PC-3 (cell line): ENCODE measurements at regions not wholly inside any gene's neighbourhood (a gene's known extent, or its start where the extent isn't known, plus 50 kb on each side); places are given as distances from the start of the nearest gene placed in this dataset.

Experiments
- ATAC-seq: fragments of 200-7000 bp; cut with Tn5 transposase; 2 replicates; pipeline ENCODE4 v1.9.1; 2020; ENCODE audit warnings: mild to moderate bottlenecking, moderate library complexity
- BruUV-seq: library from RNA; stranded (reverse); fragments of 400-500 nt; replicated peaks from 2 replicates; lab custom pipeline; 2021; lab: Mats Ljungman, UMichigan
- CTCF ChIA-PET: fragments of 300-600 bp; sonication (Branson Sonifier 250); formaldehyde crosslinking; loops from one replicate; lab custom pipeline; 2022; ENCODE audit warnings: antibody characterized with exemption; lab: Charles Lee
- POLR2A ChIA-PET: fragments of 300-600 bp; sonication (Branson Sonifier 250); formaldehyde crosslinking; loops from one replicate; lab custom pipeline; 2022; ENCODE audit warnings: antibody characterized with exemption; ENCODE audit not compliant: unreplicated experiment; lab: Charles Lee
- DNase-seq: peaks from one replicate; pipeline ENCODE4 v3.0.0-alpha.2; 2015
- H2AFZ ChIP-seq: fragments of 300-600 bp; sonication (generic); 2 replicates; pipeline ENCODE4 v1.6.0; 2016; ENCODE audit warnings: antibody characterized with exemption, low read length
- H3F3A ChIP-seq: fragments of 300-600 bp; sonication (generic); one replicate; pipeline ENCODE4 v1.6.0; 2017; ENCODE audit warnings: antibody characterized with exemption, low read length, control low read depth, mild to moderate bottlenecking; ENCODE audit not compliant: unreplicated experiment
- H3K27ac ChIP-seq: fragments of 300-600 bp; sonication (generic); 2 replicates; pipeline ENCODE4 v1.5.1; 2016; ENCODE audit warnings: mild to moderate bottlenecking, low read length
- H3K27me3 ChIP-seq: fragments of 300-600 bp; sonication (generic); 2 replicates; pipeline ENCODE4 v1.6.1; 2016; ENCODE audit warnings: low read length, mixed read lengths
- H3K36me3 ChIP-seq: fragments of 300-600 bp; sonication (generic); 2 replicates; pipeline ENCODE4 v1.6.1; 2016; ENCODE audit warnings: low read depth, mixed run types, low read length, mixed read lengths
- H3K4me1 ChIP-seq: fragments of 300-600 bp; sonication (generic); 2 replicates; pipeline ENCODE4 v1.5.1; 2016; ENCODE audit warnings: low read length; ENCODE audit not compliant: insufficient read depth
- H3K4me2 ChIP-seq: fragments of 300-600 bp; sonication (generic); 2 replicates; pipeline ENCODE4 v1.6.0; 2016; ENCODE audit warnings: low read length
- H3K4me3 ChIP-seq: fragments of 300-600 bp; sonication (generic); 2 replicates; pipeline ENCODE4 v1.5.1; 2016; ENCODE audit warnings: mild to moderate bottlenecking, low read length, mixed read lengths
- H3K79me2 ChIP-seq: fragments of 300-600 bp; sonication (generic); 2 replicates; pipeline ENCODE4 v1.6.1; 2017; ENCODE audit warnings: low read length, mixed read lengths
- H3K9ac ChIP-seq: fragments of 300-600 bp; sonication (generic); 2 replicates; pipeline ENCODE4 v1.6.0; 2016; ENCODE audit warnings: mild to moderate bottlenecking, low read length
- H3K9me2 ChIP-seq: fragments of 300-600 bp; sonication (generic); replicated peaks from 2 replicates; pipeline ENCODE4 v1.6.1; 2016; ENCODE audit warnings: mixed run types, low read length, mixed read lengths
- H3K9me3 ChIP-seq: fragments of 300-600 bp; sonication (generic); 2 replicates; pipeline ENCODE4 v1.6.1; 2016; ENCODE audit warnings: low read length, mixed read lengths
- H4K20me1 ChIP-seq: fragments of 300-600 bp; sonication (generic); 2 replicates; pipeline ENCODE4 v1.6.1; 2016; ENCODE audit warnings: low read length, mixed read lengths
- CTCF ChIP-seq: fragments of 300-600 bp; sonication (generic); conservative IDR thresholded peaks from 2 replicates; pipeline ENCODE4 v1.5.1; 2017; ENCODE audit warnings: antibody characterized with exemption, low read depth, mild to moderate bottlenecking, low read length
- EZH2 ChIP-seq: fragments of 300-600 bp; sonication (generic); IDR thresholded peaks from one replicate; pipeline ENCODE4 v1.6.1; 2017; ENCODE audit warnings: antibody characterized with exemption, mild to moderate bottlenecking, low read length; ENCODE audit not compliant: unreplicated experiment
- EZH2phosphoT487 ChIP-seq: fragments of 300-600 bp; sonication (generic); IDR thresholded peaks from 2 replicates; pipeline ENCODE4 v1.6.1; 2018; ENCODE audit warnings: mild to moderate bottlenecking, antibody characterized with exemption, low read length, borderline replicate concordance
- intact Hi-C: fragments of 100-400 bp; cut with micrococcal nuclease; formaldehyde crosslinking; loops from 2 replicates; pipeline ENCODE4 v1.9.0; 2023

GRCh38 chr5:103375863-103376591 is 117.5 kb downstream of the MACIR start:
- Histone ChIP-seq H2AFZ (0 out of 2 replicates have a peak overlapping the region, but pooled peaks have one; percentile 13), H3F3A (no peaks in the 10 kb centered on the region), H3K4me3 (no peak overlapping the region), H3K27ac (no peak overlapping the region), H3K4me2 (peak overlapping the region; percentile 40), H3K9me3 (no peaks in the 10 kb centered on the region), H3K27me3 (no peaks in the 10 kb centered on the region), H3K4me1 (peaks cover 16% of the 10 kb centered on the region), H4K20me1 (no peaks in the 10 kb centered on the region), H3K36me3 (no peaks in the 10 kb centered on the region), H3K79me2 (no peaks in the 10 kb centered on the region), H3K9me2 (no peaks in the 10 kb centered on the region), H3K9ac (no peak overlapping the region)
- no peak for TF ChIP-seq EZH2phosphoT487
- TF ChIP-seq CTCF = no peak
- no peak for TF ChIP-seq EZH2
- DNase-seq (peak; percentile 31), ATAC-seq (peak; percentile 11)
- no TSS peak for BruUV-seq
- ChIA-PET CTCF (interaction anchor here (0.7 to 1.4 kb wide), 3 partner anchors 48 to 118 kb away, joined by 3 to 6 read pairs (median 4); partner anchors contain the start of gene MACIR), POLR2A (no interaction called here)
- intact Hi-C loops = loop anchor here (5.0 kb wide), 3 partner anchors 91 to 119 kb away; partner anchors contain the start of gene MACIR

- H3K36me3 ChIP-seq = no peaks in the 10 kb centered on the region
- no peak overlapping the region for H2AFZ ChIP-seq
- H3K9me3 ChIP-seq = no peaks in the 10 kb centered on the region
- no peak overlapping the region for H3K9ac ChIP-seq
- POLR2A ChIA-PET = interaction anchor here (0.6 to 0.7 kb wide), 2 partner anchors 74 to 256 kb away, joined by 3 read pairs; partner anchors contain the start of gene GIN1
- no peaks in the 10 kb centered on the region for H3K79me2 ChIP-seq
- no peaks in the 10 kb centered on the region for H4K20me1 ChIP-seq
- intact Hi-C loops = loop anchor here (5.0 kb wide), 3 partner anchors 92 to 118 kb away; partner anchors contain the start of gene MACIR
- DNase-seq = peak; percentile 77
- TF ChIP-seq CTCF (peak; percentile 71), EZH2 (no peak)
- H3K4me2 ChIP-seq = peak overlapping the region; percentile 40
- peak; percentile 82 for ATAC-seq
- CTCF ChIA-PET = interaction anchor here (0.7 to 1.4 kb wide), 3 partner anchors 49 to 117 kb away, joined by 3 to 6 read pairs (median 4); partner anchors contain the start of gene MACIR
- H3K4me3 ChIP-seq = no peak overlapping the region
- no peaks in the 10 kb centered on the region for H3K9me2 ChIP-seq
- no peaks in the 10 kb centered on the region for H3F3A ChIP-seq
- no peaks in the 10 kb centered on the region for H3K27me3 ChIP-seq
- peaks cover 16% of the 10 kb centered on the region for H3K4me1 ChIP-seq
- no TSS peak for BruUV-seq
- no peak overlapping the region for H3K27ac ChIP-seq
These were observed 116.8 kb downstream of the MACIR start for GRCh38 chr5:103375350-103375749.

- H2AFZ ChIP-seq = no peak overlapping the region
- ChIA-PET CTCF (interaction anchor here (1.4 kb wide), 1 partner anchor 116 kb away, joined by 6 read pairs; the partner anchor contains the start of gene MACIR), POLR2A (no interaction called here)
- H3K36me3 ChIP-seq = no peaks in the 10 kb centered on the region
- no peaks in the 10 kb centered on the region for H3F3A ChIP-seq
- no peak overlapping the region for H3K4me2 ChIP-seq
- H3K27me3 ChIP-seq = no peaks in the 10 kb centered on the region
- no peak overlapping the region for H3K9ac ChIP-seq
- H4K20me1 ChIP-seq = no peaks in the 10 kb centered on the region
- H3K9me2 ChIP-seq = no peaks in the 10 kb centered on the region
- TF ChIP-seq EZH2 (no peak), EZH2phosphoT487 (no peak), CTCF (no peak)
- no peaks in the 10 kb centered on the region for H3K9me3 ChIP-seq
- intact Hi-C loops = no loop called here
- no TSS peak for BruUV-seq
- H3K27ac ChIP-seq = no peak overlapping the region
- H3K4me3 ChIP-seq = no peak overlapping the region
- H3K4me1 ChIP-seq = peaks cover 16% of the 10 kb centered on the region
- DNase-seq (no peak), ATAC-seq (no peak)
- no peaks in the 10 kb centered on the region for H3K79me2 ChIP-seq
These were observed 116.0 kb downstream of the MACIR start for GRCh38 chr5:103374473-103374963.
